ENCODE measurements at regions not wholly inside any gene's neighbourhood (a gene's known extent, or its start where the extent isn't known, plus 50 kb on each side); places are given as distances from the start of the nearest gene placed in this dataset.

- POLR2A ChIA-PET, result interaction anchor here (0.8 kb wide), 1 partner anchor 281 kb away, joined by 4 read pairs; no protein-coding TSS in a partner anchor
Measured at GRCh38 chr11:69916806-69917387, 97.7 kb upstream of the FGF3 start.

More at GRCh38 chr11:69916806-69917387, 97.7 kb upstream of the FGF3 start:
- ChIA-PET SMC1A (ENCODE audit: uncharacterized antibody, unreplicated experiment) (no interaction called here), CTCF (interaction anchor here (0.7 to 1.2 kb wide), 3 partner anchors 12 to 280 kb away, joined by 3 to 4 read pairs (median 4); no protein-coding TSS in a partner anchor), RAD21 (ENCODE audit: unreplicated experiment) (no interaction called here)
- WGBS (ENCODE audit: insufficient coverage, insufficient replicate concordance, low lambda C conversion rate, missing lambda C conversion rate), result no CpG with 5 or more reads among the region's 2 CpGs
- no peak overlapping the region for H2AFZ ChIP-seq (ENCODE audit: control insufficient read depth, low read depth, low read length)
- no peak for FAIRE-seq
- BruUV-seq (replicated peaks), result no TSS peak
- no peaks in the 10 kb centered on the region for H4K20me1 ChIP-seq (ENCODE audit: control insufficient read depth, insufficient read depth)
- no peak for TF ChIP-seq ZNF207 (IDR thresholded peaks at IDR 0.05; ENCODE audit: borderline replicate concordance)
- TF ChIP-seq USF2 (IDR thresholded peaks at IDR 0.05; ENCODE audit: borderline replicate concordance, low read depth, low read length), result no peak
- no peak for TF ChIP-seq NR2C2 (IDR thresholded peaks at IDR 0.05; ENCODE audit: borderline replicate concordance, control insufficient read depth, insufficient read length, low read depth)
- no peak for TF ChIP-seq HCFC1 (IDR thresholded peaks at IDR 0.05; ENCODE audit: low read length)
- TF ChIP-seq NR2C1 (IDR thresholded peaks at IDR 0.05), result no peak
- TF ChIP-seq PML (IDR thresholded peaks at IDR 0.05; ENCODE audit: low read length), result no peak
- TF ChIP-seq JUNB (IDR thresholded peaks at IDR 0.05), result no peak
- no peak for TF ChIP-seq KLF5 (IDR thresholded peaks at IDR 0.05; ENCODE audit: partially characterized antibody)
- no peak for TF ChIP-seq YY1 (IDR thresholded peaks at IDR 0.05; ENCODE audit: low read depth, low read length)
- TF ChIP-seq RBBP5 (conservative IDR thresholded peaks at IDR 0.05), result no peak
- TF ChIP-seq NR2F1 (conservative IDR thresholded peaks at IDR 0.05), result no peak
- no peak for TF ChIP-seq NFXL1 (IDR thresholded peaks at IDR 0.05; ENCODE audit: borderline replicate concordance)
- no peak for TF ChIP-seq ZBTB11 (CRISPR knock-in tag; IDR thresholded peaks at IDR 0.05)
- no peak for TF ChIP-seq PBX3 (IDR thresholded peaks at IDR 0.05; ENCODE audit: insufficient replicate concordance, low read depth, low read length)
- TF ChIP-seq BCL11A (IDR thresholded peaks at IDR 0.05; ENCODE audit: low read depth, low read length), result no peak
- no peak overlapping the region for H3K4me2 ChIP-seq (ENCODE audit: control insufficient read depth, insufficient read depth)
- no peaks in the 10 kb centered on the region for H3K27me3 ChIP-seq (replicated peaks in 1 of 2; ENCODE audit: control insufficient read depth in 2 of 2, insufficient read depth in 2 of 2, low read length in 1 of 2)
- H3K79me2 ChIP-seq (ENCODE audit: control insufficient read depth, insufficient read depth, low read length), result no peaks in the 10 kb centered on the region
- H3K9me3 ChIP-seq (replicated peaks; ENCODE audit: control insufficient read depth, insufficient read depth, low read length), result no peaks in the 10 kb centered on the region
- ATAC-seq, result no peak
- H3K9ac ChIP-seq (ENCODE audit: control insufficient read depth, insufficient read depth, low read length), result no peak overlapping the region
- no peaks in the 10 kb centered on the region for H3K36me3 ChIP-seq (ENCODE audit: control insufficient read depth in 2 of 2, insufficient read depth in 2 of 2, low read length in 1 of 2)
- H3K4me3 ChIP-seq, result no peak overlapping the region
- no peak for DNase-seq (ENCODE audit: low read depth, low spot score)
- intact Hi-C loops (cut with micrococcal nuclease; ENCODE audit: unreplicated experiment) (no loop called here), in situ Hi-C loops (cut with MboI) (no loop called here)
- H3K27ac ChIP-seq (ENCODE audit: control insufficient read depth, insufficient read depth), result no peak overlapping the region
- no peaks in the 10 kb centered on the region for H3K4me1 ChIP-seq (ENCODE audit: control insufficient read depth, insufficient read depth, low read length)

All from GM12878 (cell line).